Left kidney (tissue), 1 donor: ENCODE measurements at regions not wholly inside any gene's neighbourhood (a gene's known extent, or its start where the extent isn't known, plus 50 kb on each side); places are given as distances from the start of the nearest gene placed in this dataset.
A peak's percentile ranks its signal among the peaks of the same experiment; 100 is the strongest.

Experiments used
- DNase-seq: peaks from one replicate; pipeline ENCODE4 v3.0.0-alpha.2; 2013

- DNase-seq: no peak
These were observed 232.7 kb upstream of the TNRC6C start for GRCh38 chr17:77725846-77726245.

GRCh38 chr17:77726549-77727006 lies 231.9 kb upstream of the TNRC6C start:
- DNase-seq: no peak

DNA sequence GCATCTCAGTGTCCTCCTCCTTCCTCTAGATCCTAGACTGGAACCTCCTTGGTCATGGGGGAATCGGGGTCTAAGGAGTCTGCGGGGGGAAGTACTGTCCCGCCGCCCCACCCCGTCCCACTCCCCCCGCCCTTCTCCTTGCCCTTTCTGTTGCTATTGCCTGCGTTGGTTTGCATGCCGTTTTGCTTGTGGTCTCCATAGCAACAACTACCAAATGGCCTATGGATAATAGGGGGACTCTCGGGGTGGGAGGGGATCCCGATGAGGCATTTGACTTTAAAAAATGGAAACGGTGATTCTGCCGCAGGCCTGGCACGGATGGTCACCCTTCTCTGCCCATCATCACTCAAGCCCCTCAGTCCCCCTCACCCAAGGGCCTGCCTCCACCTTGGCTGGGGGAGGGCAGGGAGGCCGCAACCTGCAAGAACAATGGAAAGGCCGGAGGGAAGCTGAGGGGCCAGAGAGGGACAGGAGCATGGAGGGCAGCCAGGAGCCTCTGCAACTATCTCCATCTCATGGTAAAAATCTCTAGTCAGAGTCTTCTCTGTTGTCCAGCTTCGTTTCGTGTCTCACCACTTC lies 231.4 kb upstream of the TNRC6C start:
- no peak for DNase-seq

DNA sequence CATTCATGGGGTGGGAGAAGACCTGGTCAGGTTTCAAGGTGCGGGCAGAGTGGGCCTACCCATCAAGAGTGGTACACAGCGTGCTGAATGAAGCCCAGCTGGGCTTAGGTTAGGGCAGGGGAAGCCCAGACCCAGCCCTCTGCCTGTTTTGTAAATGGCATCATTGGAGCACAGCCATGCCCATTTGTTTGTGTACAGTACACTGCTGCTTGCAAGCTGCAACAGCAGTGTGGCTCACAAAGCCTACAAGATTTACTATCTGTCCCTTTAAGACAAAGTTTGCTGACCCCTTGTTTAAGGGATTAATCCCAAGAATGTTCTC lies 230.1 kb upstream of the TNRC6C start:
- DNase-seq: no peak

DNA sequence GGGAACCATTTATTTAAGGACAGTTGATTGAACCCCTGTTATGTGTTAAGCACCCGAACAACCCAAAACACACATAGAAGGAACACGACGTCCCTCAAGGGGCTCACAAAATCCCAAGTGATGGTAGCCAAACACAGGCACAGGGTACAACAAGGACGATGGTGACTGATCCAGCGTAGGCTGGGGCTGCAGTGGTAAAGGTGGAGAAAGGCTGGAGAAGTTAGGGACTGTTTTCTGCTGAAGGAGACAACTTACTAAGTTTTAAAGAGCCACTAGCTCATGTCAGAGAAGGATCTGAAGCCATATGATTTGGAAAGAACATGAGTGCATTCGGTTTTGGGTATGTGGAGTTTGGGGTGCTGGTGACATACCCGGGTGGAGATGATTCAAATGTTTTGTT lies 229.6 kb upstream of the TNRC6C start:
- no peak for DNase-seq

- no peak for DNase-seq
These were observed 228.9 kb upstream of the TNRC6C start for GRCh38 chr17:77729587-77729986.

GRCh38 chr17:77730376-77730775 lies 228.1 kb upstream of the TNRC6C start:
- DNase-seq: no peak

GRCh38 chr17:77733576-77734296 lies 224.8 kb upstream of the TNRC6C start:
- DNase-seq: no peak

GRCh38 chr17:77734371-77735080 lies 224.0 kb upstream of the TNRC6C start:
- peak; percentile 82 for DNase-seq

DNA sequence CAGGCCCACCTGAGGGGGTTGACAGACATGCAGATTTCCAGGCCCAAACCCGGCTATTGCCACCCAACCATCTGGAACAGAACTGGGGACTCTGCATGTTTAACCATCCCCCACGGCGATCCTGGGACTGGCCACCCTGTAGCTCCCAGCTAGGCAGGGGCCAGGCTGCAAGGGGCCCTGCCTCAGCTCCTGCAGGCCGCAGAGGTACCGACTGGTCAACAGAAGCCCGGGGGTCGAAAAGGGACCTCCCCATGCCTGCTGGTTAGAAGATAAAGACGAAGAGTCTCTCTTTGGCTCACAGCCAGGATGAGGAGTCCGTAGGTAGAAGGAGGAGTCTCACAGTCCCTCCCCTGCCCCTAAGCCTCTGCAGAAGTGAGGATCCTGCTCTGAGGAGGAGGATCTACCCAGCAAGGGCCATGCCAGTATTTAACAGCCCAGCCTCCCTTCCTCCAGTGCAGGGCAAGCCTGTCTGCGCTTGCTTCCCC lies 223.4 kb upstream of the TNRC6C start:
- no peak for DNase-seq

GRCh38 chr17:77735566-77736198 lies 222.8 kb upstream of the TNRC6C start:
- no peak for DNase-seq

GRCh38 chr17:77736199-77736585 lies 222.3 kb upstream of the TNRC6C start:
- no peak for DNase-seq

GRCh38 chr17:77736721-77737120 lies 221.8 kb upstream of the TNRC6C start:
- no peak for DNase-seq

GRCh38 chr17:77737442-77738265 lies 220.8 kb upstream of the TNRC6C start:
- no peak for DNase-seq

- no peak for DNase-seq
These were observed 219.6 kb upstream of the TNRC6C start for GRCh38 chr17:77738751-77739531.

GRCh38 chr17:77740481-77740880 lies 218.0 kb upstream of the TNRC6C start:
- DNase-seq: no peak

DNA sequence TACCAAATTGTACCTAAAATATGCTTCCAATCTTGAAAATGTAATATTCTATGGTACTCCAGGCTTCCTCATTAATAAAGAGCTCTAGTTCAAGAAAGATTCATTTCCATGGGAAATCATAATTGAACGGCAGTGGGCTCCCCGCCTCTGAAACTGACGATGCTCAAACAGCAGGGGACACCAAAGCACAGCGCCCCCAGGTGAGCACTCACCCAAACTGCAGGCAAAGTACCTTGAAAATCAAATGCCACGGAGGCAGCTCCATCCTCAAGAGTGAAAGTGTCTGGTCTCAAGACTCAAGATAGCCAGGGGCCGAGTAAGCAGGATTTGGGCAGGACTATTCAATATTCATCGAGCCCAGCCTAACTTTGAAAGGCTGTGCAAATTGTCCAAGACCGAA lies 217.4 kb upstream of the TNRC6C start:
- no peak for DNase-seq

DNA sequence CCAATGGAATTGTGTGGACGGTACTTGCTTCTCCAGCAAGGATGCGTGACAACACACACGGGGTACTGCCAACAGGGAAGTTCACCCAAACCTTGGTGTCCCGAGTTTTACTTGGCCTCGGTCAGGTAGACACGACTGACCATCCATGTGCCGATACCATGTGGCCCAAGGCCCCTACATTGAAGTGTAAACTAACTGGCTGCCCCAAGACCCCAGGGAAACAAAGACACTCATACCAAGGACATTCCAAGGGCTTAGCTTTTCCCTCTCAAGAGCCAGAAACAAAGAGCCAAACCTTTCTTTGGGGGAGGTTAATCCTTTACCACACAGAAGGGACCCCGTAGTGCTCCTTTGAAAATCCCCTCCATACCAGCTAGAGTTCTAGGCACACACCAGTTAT lies 215.9 kb upstream of the TNRC6C start:
- no peak for DNase-seq

- DNase-seq: no peak
These were observed 214.2 kb upstream of the TNRC6C start for GRCh38 chr17:77744066-77744988.

GRCh38 chr17:77745702-77746101 lies 212.8 kb upstream of the TNRC6C start:
- DNase-seq: no peak
